ENCODE measurements at regions not wholly inside any gene's neighbourhood (a gene's known extent, or its start where the extent isn't known, plus 50 kb on each side); places are given as distances from the start of the nearest gene placed in this dataset.
"Not testable (repeated sequence)": the region's sequence is repeated elsewhere in the genome, so short reads cannot be mapped to it uniquely, and the experiment has no call there.

DNA sequence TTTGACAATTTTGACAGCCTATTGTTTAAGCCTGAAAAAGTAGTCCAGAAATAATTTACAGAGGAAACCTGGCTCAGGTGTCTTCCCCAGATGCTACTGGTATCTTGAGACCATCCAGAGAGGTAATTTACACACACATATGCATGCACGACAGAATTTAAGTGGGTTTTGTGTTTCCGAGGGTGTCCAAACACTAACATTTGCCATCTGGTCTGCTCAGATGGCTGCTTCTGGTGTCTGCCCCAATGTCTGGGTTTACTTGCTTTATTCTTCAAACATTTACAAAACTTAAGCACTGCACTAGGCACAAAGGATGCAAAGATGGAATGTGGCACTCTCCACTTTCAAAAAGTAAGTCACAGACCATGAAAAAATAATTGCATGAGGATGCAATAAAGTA, 226.6 kb upstream of the EGLN3 start:
- no peak for DNase-seq (ENCODE audit: low read depth in 2 of 2)

- DNase-seq (ENCODE audit: low read depth in 2 of 2), result no peak
These were observed 224.7 kb upstream of the EGLN3 start for GRCh38 chr14:34175574-34175973.

DNA sequence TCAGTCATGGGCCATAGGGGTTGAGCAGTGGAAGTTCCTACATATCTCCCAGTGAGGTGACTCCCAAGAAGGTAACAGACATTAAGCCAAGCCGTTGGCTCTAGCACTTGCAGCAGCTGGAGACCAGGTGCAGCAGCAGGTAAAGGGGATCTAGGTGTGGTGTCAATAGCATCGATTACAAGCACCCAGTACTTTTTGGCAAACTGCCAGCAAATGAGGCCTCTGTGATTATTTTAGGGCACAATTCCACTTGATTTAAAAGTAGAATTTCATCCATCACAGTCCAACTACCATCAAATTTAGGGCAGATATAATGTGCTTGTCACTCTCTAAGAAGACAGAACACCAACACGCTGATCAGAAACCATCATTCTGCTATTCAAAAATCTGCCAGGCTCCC, 224.1 kb upstream of the EGLN3 start:
- DNase-seq (ENCODE audit: low read depth in 2 of 2), result no peak

DNA sequence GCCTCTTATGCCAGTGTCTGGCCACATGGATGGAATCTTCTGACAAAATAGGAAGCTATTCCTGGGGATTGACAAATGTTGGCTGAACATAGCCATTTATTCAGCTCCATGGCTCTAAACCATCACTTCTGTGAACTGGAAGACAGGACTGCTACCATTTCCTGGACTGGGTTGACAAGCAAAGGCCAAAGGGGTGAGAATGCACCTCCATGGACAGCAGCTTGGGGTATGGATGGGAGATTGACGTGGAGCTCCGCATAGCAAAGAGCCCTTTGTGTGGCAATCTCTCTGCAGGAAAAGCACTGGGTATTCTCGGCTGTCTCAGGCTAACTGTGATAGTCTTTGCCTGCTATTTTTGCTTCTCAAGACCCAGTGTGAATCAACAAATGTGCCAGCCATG, 223.0 kb upstream of the EGLN3 start:
- DNase-seq (ENCODE audit: low read depth in 2 of 2), result no peak

- DNase-seq (ENCODE audit: low read depth in 2 of 2), result no peak
These were observed 221.9 kb upstream of the EGLN3 start for GRCh38 chr14:34172550-34173368.

GRCh38 chr14:34172173-34172451, 221.2 kb upstream of the EGLN3 start:
- no peak for DNase-seq (ENCODE audit: low read depth in 2 of 2)

- DNase-seq (ENCODE audit: low read depth in 2 of 2), result no peak
These were observed 220.7 kb upstream of the EGLN3 start for GRCh38 chr14:34171431-34172172.

DNA sequence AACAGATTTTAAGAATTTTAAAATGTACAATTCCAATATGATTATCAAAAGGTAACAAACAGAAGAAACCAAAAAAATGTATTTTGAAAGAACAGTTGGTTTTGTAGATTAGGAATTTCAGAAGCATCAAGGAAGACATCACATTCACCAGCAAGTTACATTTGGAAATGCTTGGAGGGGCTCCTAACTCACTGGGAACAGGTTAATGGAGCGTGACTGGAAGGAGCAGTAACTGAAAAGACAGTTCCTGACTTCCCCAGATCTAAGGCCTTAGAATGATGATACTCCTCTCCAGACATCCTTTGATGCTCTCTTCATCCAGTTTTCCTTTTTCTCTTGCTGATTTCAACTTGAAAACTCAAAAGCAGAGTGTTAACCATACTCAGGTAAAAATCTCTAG, 220.0 kb upstream of the EGLN3 start:
- no peak for DNase-seq (ENCODE audit: low read depth in 2 of 2)

DNA sequence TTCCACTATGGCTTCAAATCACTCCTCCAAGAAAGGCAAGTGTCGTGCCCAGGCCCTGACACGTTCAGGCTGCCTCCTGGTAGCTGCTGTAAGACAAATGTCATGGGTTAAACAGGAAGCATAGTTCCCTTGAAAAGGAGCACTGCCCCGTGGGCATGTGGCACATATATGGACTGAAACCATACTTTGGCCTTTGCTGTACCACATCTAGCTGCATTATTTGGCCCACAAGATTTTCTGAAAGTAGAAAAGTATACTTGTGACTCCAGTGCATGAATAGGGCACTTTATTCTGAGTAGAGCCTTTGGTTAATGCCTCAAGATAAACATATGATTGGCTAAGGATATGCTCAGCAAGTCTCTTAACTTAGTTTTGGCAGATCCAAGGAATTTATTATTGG, 218.7 kb upstream of the EGLN3 start:
- DNase-seq (ENCODE audit: low read depth in 2 of 2), result no peak

DNA sequence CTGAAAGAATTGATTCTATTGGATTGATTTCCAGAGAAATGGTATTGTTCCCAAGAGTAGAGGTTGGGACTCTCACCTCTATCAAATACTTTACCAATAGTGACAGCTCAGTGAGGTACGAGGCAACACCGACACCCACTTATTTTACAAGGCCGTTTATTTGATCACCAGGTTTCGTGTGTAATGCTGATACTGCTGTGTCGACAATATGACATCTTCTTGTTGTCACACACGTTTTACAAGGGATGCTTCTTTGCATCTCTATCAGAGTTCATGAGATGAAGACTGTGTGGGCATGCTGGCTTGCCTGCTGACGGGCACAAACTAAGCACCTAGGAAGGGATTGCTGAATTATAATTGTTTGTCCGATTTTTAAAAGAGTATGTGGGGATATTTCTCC, 217.8 kb upstream of the EGLN3 start:
- no peak for DNase-seq (ENCODE audit: low read depth in 2 of 2)

- DNase-seq (ENCODE audit: low read depth in 2 of 2), result no peak
These were observed 215.0 kb upstream of the EGLN3 start for GRCh38 chr14:34165847-34166350.

DNA sequence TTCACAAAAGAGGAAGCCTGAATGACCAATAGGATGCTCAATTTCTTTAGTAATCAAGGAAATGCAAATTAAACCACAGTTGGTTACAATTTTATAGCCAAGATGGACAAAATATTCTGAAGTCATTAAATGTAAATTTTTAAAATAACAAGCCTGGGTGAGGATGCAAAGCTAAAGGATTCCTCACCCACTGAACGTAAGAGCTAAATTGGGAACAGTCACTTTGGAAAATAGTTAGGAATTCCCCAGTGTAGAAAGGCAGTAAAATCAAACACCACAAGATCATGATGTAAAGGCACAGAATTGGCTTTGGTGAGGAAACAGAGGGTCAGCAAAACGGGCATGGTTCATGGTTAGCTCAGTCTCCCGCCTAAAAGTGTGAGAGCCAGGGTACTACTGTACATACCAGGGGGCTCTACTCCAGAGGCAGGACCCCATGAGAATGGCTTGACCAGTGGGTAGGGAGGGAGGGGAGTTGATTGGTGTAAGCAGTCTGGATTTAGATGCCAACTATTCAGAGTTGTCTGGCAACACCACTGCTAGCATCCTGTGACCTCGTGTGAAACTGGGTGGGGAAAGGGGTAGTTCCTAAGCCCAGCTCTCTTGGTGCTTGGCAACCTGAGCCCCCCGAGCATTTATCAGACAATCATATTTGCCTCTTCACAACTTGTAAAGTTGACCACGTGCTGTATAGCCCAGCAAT, 213.4 kb upstream of the EGLN3 start:
- DNase-seq (ENCODE audit: low read depth in 2 of 2), result no peak

DNA sequence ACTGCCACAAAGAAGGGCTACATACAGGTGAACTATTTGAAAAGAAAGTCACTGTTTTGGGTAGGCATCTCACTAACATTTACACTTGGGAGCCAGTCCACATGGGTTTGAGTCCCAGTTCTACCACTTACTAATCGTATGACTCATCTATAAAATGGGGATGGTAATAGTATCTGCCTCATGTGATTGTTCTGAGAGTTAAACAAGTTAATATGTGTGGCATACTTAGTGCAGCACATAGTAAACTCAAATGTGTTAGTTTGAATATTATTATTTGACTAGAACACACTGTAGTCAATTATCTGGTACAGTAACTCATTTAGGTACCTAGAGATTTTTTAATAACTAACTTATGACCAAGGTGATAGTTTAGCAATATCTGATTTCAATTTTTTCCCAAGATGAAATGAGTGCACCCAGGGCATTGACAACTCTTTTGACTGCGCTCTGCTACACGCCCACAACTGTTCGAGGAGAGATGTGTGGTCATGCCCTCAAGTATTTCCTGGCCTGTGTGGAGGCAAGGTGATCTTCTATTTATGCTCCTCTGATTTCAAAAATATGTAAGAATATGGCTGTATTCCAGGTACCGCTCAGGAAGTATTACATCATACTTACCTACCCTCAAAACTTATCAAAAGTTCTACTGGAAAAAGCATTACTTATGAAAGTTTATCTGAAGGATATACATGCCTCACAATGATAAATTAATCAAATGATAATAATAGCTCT, 210.6 kb upstream of the EGLN3 start:
- no peak for DNase-seq (ENCODE audit: low read depth in 2 of 2)

- DNase-seq (ENCODE audit: low read depth in 2 of 2), result no peak
These were observed 209.7 kb upstream of the EGLN3 start for GRCh38 chr14:34160619-34161018.

GRCh38 chr14:34157651-34158050, 206.8 kb upstream of the EGLN3 start:
- DNase-seq (ENCODE audit: low read depth in 2 of 2), result no peak

GRCh38 chr14:34147461-34147860, 196.6 kb upstream of the EGLN3 start:
- DNase-seq (ENCODE audit: low read depth in 2 of 2), result no peak

- DNase-seq (ENCODE audit: low read depth in 2 of 2), result not testable (repeated sequence)
These were observed 189.3 kb upstream of the EGLN3 start for GRCh38 chr14:34140127-34140526.

- not testable (repeated sequence) for DNase-seq (ENCODE audit: low read depth in 2 of 2)
These were observed 188.6 kb upstream of the EGLN3 start for GRCh38 chr14:34139160-34140121.

GRCh38 chr14:34138175-34138574, 187.3 kb upstream of the EGLN3 start:
- DNase-seq (ENCODE audit: low read depth in 2 of 2), result no peak

GRCh38 chr14:34137001-34137745, 186.3 kb upstream of the EGLN3 start:
- DNase-seq (ENCODE audit: low read depth in 2 of 2), result no peak
